Dendritic cell treated with granulocyte-macrophage colony-stimulating factor and Interleukin-4, amounts not matched to agents 40 ng/mL and 50 ng/mL, for 4 days (primary cell): ENCODE measurements at regions not wholly inside any gene's neighbourhood (a gene's known extent, or its start where the extent isn't known, plus 50 kb on each side); places are given as distances from the start of the nearest gene placed in this dataset.

ENCODE experiments used
- H3K27ac Mint-ChIP-seq: one replicate; pipeline ENCODE4 v1.8.0; 2022; ENCODE audit warnings: mild to moderate bottlenecking, mixed read lengths
- H3K27me3 Mint-ChIP-seq: one replicate; pipeline ENCODE4 v1.8.0; 2022; ENCODE audit warnings: mild to moderate bottlenecking, mixed read lengths
- H3K36me3 Mint-ChIP-seq: one replicate; pipeline ENCODE4 v1.8.0; 2022; ENCODE audit warnings: low read depth, mixed read lengths
- H3K4me1 Mint-ChIP-seq: one replicate; pipeline ENCODE4 v1.8.0; 2022; ENCODE audit warnings: low read depth, mixed read lengths
- H3K4me3 Mint-ChIP-seq: one replicate; pipeline ENCODE4 v1.8.0; 2022; ENCODE audit warnings: mild to moderate bottlenecking, moderate library complexity, mixed read lengths
- H3K9me3 Mint-ChIP-seq: one replicate; pipeline ENCODE4 v1.8.0; 2022; ENCODE audit warnings: mixed read lengths
- intact Hi-C: fragments of 100-400 bp; cut with micrococcal nuclease; formaldehyde crosslinking; loops from one replicate; pipeline ENCODE4 v1.15.0; 2022

GRCh38 chr12:65565601-65566560 lies 258.4 kb upstream of the HMGA2 start:
- H3K4me3 Mint-ChIP-seq: no peak overlapping the region
- H3K27ac Mint-ChIP-seq: no peak overlapping the region
- H3K36me3 Mint-ChIP-seq: no peaks in the 10 kb centered on the region
- H3K4me1 Mint-ChIP-seq: peaks cover 11% of the 10 kb centered on the region
- no peaks in the 10 kb centered on the region for H3K27me3 Mint-ChIP-seq
- intact Hi-C loops: no loop called here
- peaks cover 10% of the 10 kb centered on the region for H3K9me3 Mint-ChIP-seq

GRCh38 chr12:65566751-65567150 lies 257.5 kb upstream of the HMGA2 start:
- Mint-ChIP-seq H3K27ac (no peak overlapping the region), H3K27me3 (no peaks in the 10 kb centered on the region)
- intact Hi-C loops: no loop called here

GRCh38 chr12:65567820-65568219 lies 256.5 kb upstream of the HMGA2 start:
- no peaks in the 10 kb centered on the region for H3K36me3 Mint-ChIP-seq

More at GRCh38 chr12:65566751-65567150, 257.5 kb upstream of the HMGA2 start:
- Mint-ChIP-seq H3K9me3 (peaks cover 10% of the 10 kb centered on the region), H3K36me3 (no peaks in the 10 kb centered on the region), H3K4me1 (peaks cover 11% of the 10 kb centered on the region), H3K4me3 (no peak overlapping the region)

GRCh38 chr12:65568517-65568916 lies 255.8 kb upstream of the HMGA2 start:
- Mint-ChIP-seq H3K4me3 (no peak overlapping the region), H3K9me3 (peaks cover 27% of the 10 kb centered on the region), H3K27me3 (no peaks in the 10 kb centered on the region), H3K36me3 (no peaks in the 10 kb centered on the region), H3K4me1 (peaks cover under 1% of the 10 kb centered on the region), H3K27ac (no peak overlapping the region)
- intact Hi-C loops: no loop called here

More at GRCh38 chr12:65567820-65568219, 256.5 kb upstream of the HMGA2 start:
- Mint-ChIP-seq H3K4me3 (no peak overlapping the region), H3K9me3 (peaks cover 20% of the 10 kb centered on the region), H3K27me3 (no peaks in the 10 kb centered on the region), H3K4me1 (peaks cover 5% of the 10 kb centered on the region), H3K27ac (no peak overlapping the region)
- intact Hi-C loops: no loop called here

GRCh38 chr12:65570451-65571130 lies 253.7 kb upstream of the HMGA2 start:
- Mint-ChIP-seq H3K4me3 (no peak overlapping the region), H3K27ac (no peak overlapping the region), H3K4me1 (no peaks in the 10 kb centered on the region), H3K36me3 (no peaks in the 10 kb centered on the region), H3K27me3 (no peaks in the 10 kb centered on the region), H3K9me3 (peaks cover 36% of the 10 kb centered on the region)
- intact Hi-C loops: no loop called here

- H3K27me3 Mint-ChIP-seq: no peaks in the 10 kb centered on the region
Measured at GRCh38 chr12:65574867-65575266, 249.4 kb upstream of the HMGA2 start.

GRCh38 chr12:65584016-65584415 lies 240.3 kb upstream of the HMGA2 start:
- H3K36me3 Mint-ChIP-seq: no peaks in the 10 kb centered on the region
- H3K27me3 Mint-ChIP-seq: no peaks in the 10 kb centered on the region
- H3K27ac Mint-ChIP-seq: no peak overlapping the region
- H3K4me1 Mint-ChIP-seq: no peaks in the 10 kb centered on the region
- H3K4me3 Mint-ChIP-seq: no peak overlapping the region
- peaks cover 13% of the 10 kb centered on the region for H3K9me3 Mint-ChIP-seq
- intact Hi-C loops: no loop called here

More at GRCh38 chr12:65574867-65575266, 249.4 kb upstream of the HMGA2 start:
- no peaks in the 10 kb centered on the region for H3K36me3 Mint-ChIP-seq
- H3K27ac Mint-ChIP-seq: no peak overlapping the region
- no peak overlapping the region for H3K4me3 Mint-ChIP-seq
- H3K4me1 Mint-ChIP-seq: no peaks in the 10 kb centered on the region
- H3K9me3 Mint-ChIP-seq: peaks cover 53% of the 10 kb centered on the region
- intact Hi-C loops: no loop called here

GRCh38 chr12:65585648-65586602 lies 238.4 kb upstream of the HMGA2 start:
- no peak overlapping the region for H3K27ac Mint-ChIP-seq
- H3K4me3 Mint-ChIP-seq: no peak overlapping the region
- intact Hi-C loops: no loop called here
- no peaks in the 10 kb centered on the region for H3K27me3 Mint-ChIP-seq
- no peaks in the 10 kb centered on the region for H3K36me3 Mint-ChIP-seq
- H3K4me1 Mint-ChIP-seq: no peaks in the 10 kb centered on the region
- H3K9me3 Mint-ChIP-seq: no peaks in the 10 kb centered on the region

GRCh38 chr12:65586796-65587195 lies 237.5 kb upstream of the HMGA2 start:
- Mint-ChIP-seq H3K4me3 (no peak overlapping the region), H3K36me3 (no peaks in the 10 kb centered on the region), H3K9me3 (no peaks in the 10 kb centered on the region), H3K27ac (no peak overlapping the region), H3K27me3 (no peaks in the 10 kb centered on the region), H3K4me1 (no peaks in the 10 kb centered on the region)
- intact Hi-C loops: no loop called here

- Mint-ChIP-seq H3K9me3 (no peaks in the 10 kb centered on the region), H3K4me1 (no peaks in the 10 kb centered on the region), H3K27me3 (peaks cover 2% of the 10 kb centered on the region), H3K4me3 (no peak overlapping the region), H3K27ac (no peak overlapping the region), H3K36me3 (no peaks in the 10 kb centered on the region)
- intact Hi-C loops: no loop called here
Measured at GRCh38 chr12:65590318-65590717, 234.0 kb upstream of the HMGA2 start.

GRCh38 chr12:65592416-65592815 lies 231.9 kb upstream of the HMGA2 start:
- no peak overlapping the region for H3K27ac Mint-ChIP-seq
- H3K9me3 Mint-ChIP-seq: no peaks in the 10 kb centered on the region
- peaks cover 4% of the 10 kb centered on the region for H3K27me3 Mint-ChIP-seq
- no peaks in the 10 kb centered on the region for H3K4me1 Mint-ChIP-seq
- intact Hi-C loops: no loop called here
- no peak overlapping the region for H3K4me3 Mint-ChIP-seq
- H3K36me3 Mint-ChIP-seq: no peaks in the 10 kb centered on the region

GRCh38 chr12:65593239-65593701 lies 231.0 kb upstream of the HMGA2 start:
- Mint-ChIP-seq H3K9me3 (no peaks in the 10 kb centered on the region), H3K27me3 (peaks cover 4% of the 10 kb centered on the region), H3K36me3 (no peaks in the 10 kb centered on the region), H3K4me3 (no peak overlapping the region), H3K27ac (no peak overlapping the region), H3K4me1 (no peaks in the 10 kb centered on the region)
- intact Hi-C loops: no loop called here

GRCh38 chr12:65594409-65594808 lies 229.9 kb upstream of the HMGA2 start:
- Mint-ChIP-seq H3K36me3 (no peaks in the 10 kb centered on the region), H3K27ac (no peak overlapping the region), H3K4me3 (no peak overlapping the region), H3K4me1 (no peaks in the 10 kb centered on the region), H3K27me3 (peaks cover 4% of the 10 kb centered on the region), H3K9me3 (no peaks in the 10 kb centered on the region)
- intact Hi-C loops: no loop called here
